H1 (cell line): ENCODE measurements at regions not wholly inside any gene's neighbourhood (a gene's known extent, or its start where the extent isn't known, plus 50 kb on each side); places are given as distances from the start of the nearest gene placed in this dataset.

Source experiments
- NANOG ChIP-seq: IDR thresholded peaks from 2 replicates; pipeline ENCODE4 v1.6.1; 2011; ENCODE audit warnings: low read length, low read depth, mild to moderate bottlenecking, inconsistent platforms; ENCODE audit not compliant: insufficient read depth, poor library complexity, severe bottlenecking
- TAF7 ChIP-seq: optimal IDR thresholded peaks from 2 replicates; pipeline ENCODE3; 2011; ENCODE audit warnings: low read depth, mild to moderate bottlenecking, inconsistent platforms, low read length, moderate library complexity, borderline replicate concordance

GRCh38 chr14:101331661-101332169, 229.6 kb upstream of the DIO3 start (continued):
- TF ChIP-seq TAF7 = no peak
- TF ChIP-seq NANOG = no peak
